Mesodermal cell (in vitro differentiated cells): ENCODE measurements at regions not wholly inside any gene's neighbourhood (a gene's known extent, or its start where the extent isn't known, plus 50 kb on each side); places are given as distances from the start of the nearest gene placed in this dataset.

ENCODE experiments used
- H3K27ac ChIP-seq: 2 replicates; pipeline ENCODE4 v1.7.0; 2013; ENCODE audit warnings: mild to moderate bottlenecking, low read depth, low read length, moderate library complexity; ENCODE audit not compliant: severe bottlenecking
- H3K36me3 ChIP-seq: 2 replicates; pipeline ENCODE4 v1.7.1; 2013; ENCODE audit warnings: mild to moderate bottlenecking, low read length, moderate library complexity; ENCODE audit not compliant: control insufficient read depth, insufficient read depth
- H3K4me1 ChIP-seq: one replicate; pipeline ENCODE4 v1.7.1; 2013; ENCODE audit warnings: mild to moderate bottlenecking, low read length; ENCODE audit not compliant: insufficient read depth, control insufficient read depth, poor library complexity, severe bottlenecking
- H3K4me3 ChIP-seq: 2 replicates; pipeline ENCODE4 v1.7.0; 2013; ENCODE audit warnings: low read length, control low read depth, mild to moderate bottlenecking; ENCODE audit not compliant: insufficient read depth, poor library complexity, severe bottlenecking; ENCODE audit errors: extremely low read depth
- H3K9me3 ChIP-seq: 2 replicates; pipeline ENCODE4 v1.7.1; 2013; ENCODE audit warnings: mild to moderate bottlenecking, low read length, moderate library complexity; ENCODE audit not compliant: control insufficient read depth
- whole genome bisulfite sequencing, 2 experiments: methylation state at CpG; one replicate each; pipeline ENCODE4 v1.1.5; 2013; ENCODE audit warnings: missing lambda C conversion rate in 2 of 2; ENCODE audit not compliant: insufficient coverage in 2 of 2; 5-methylcytosine and 5-hydroxymethylcytosine counted together

GRCh38 chr11:105219670-105220069 lies 80.1 kb upstream of the CARD18 start:
- Histone ChIP-seq H3K4me3 (no peak overlapping the region), H3K36me3 (no peaks in the 10 kb centered on the region), H3K4me1 (no peaks in the 10 kb centered on the region), H3K9me3 (peaks cover 3% of the 10 kb centered on the region), H3K27ac (no peak overlapping the region)
- 83 to 96% methylated on average over 1 to 3 of the region's 7 CpGs for WGBS, 2 experiments

GRCh38 chr11:105219269-105219668 lies 79.7 kb upstream of the CARD18 start:
- Histone ChIP-seq H3K36me3 (no peaks in the 10 kb centered on the region), H3K27ac (no peak overlapping the region), H3K9me3 (peaks cover 3% of the 10 kb centered on the region), H3K4me1 (no peaks in the 10 kb centered on the region), H3K4me3 (no peak overlapping the region)
- 87 to 96% methylated on average over 9 to 10 of the region's 10 CpGs for WGBS, 2 experiments

GRCh38 chr11:105215528-105215927 lies 76.0 kb upstream of the CARD18 start:
- no peak overlapping the region for H3K27ac ChIP-seq
- H3K9me3 ChIP-seq: peaks cover 3% of the 10 kb centered on the region
- H3K36me3 ChIP-seq: no peaks in the 10 kb centered on the region
- no peak overlapping the region for H3K4me3 ChIP-seq
- no peaks in the 10 kb centered on the region for H3K4me1 ChIP-seq
- WGBS, 2 experiments: no CpG with 5 or more reads among the region's 1 CpG

- WGBS, 2 experiments: 100% methylated on average over 1 to 3 of the region's 5 CpGs
- H3K27ac ChIP-seq: no peak overlapping the region
- no peaks in the 10 kb centered on the region for H3K9me3 ChIP-seq
- H3K4me1 ChIP-seq: no peaks in the 10 kb centered on the region
- no peaks in the 10 kb centered on the region for H3K36me3 ChIP-seq
- H3K4me3 ChIP-seq: no peak overlapping the region
Observed at GRCh38 chr11:105211806-105212554, 72.4 kb upstream of the CARD18 start.

GRCh38 chr11:105208019-105208418 lies 68.5 kb upstream of the CARD18 start:
- WGBS, 2 experiments: 80% methylated on average over 1 of the region's 4 CpGs; no CpG with 5 or more reads in 1 of the 2 experiments

GRCh38 chr11:105206633-105207032 lies 67.1 kb upstream of the CARD18 start:
- Histone ChIP-seq H3K36me3 (no peaks in the 10 kb centered on the region), H3K27ac (no peak overlapping the region), H3K4me3 (no peak overlapping the region), H3K9me3 (no peaks in the 10 kb centered on the region), H3K4me1 (no peaks in the 10 kb centered on the region)
- WGBS, 2 experiments: 89 to 100% methylated on average over 1 to 2 of the region's 4 CpGs

More at GRCh38 chr11:105208019-105208418, 68.5 kb upstream of the CARD18 start:
- Histone ChIP-seq H3K36me3 (no peaks in the 10 kb centered on the region), H3K9me3 (no peaks in the 10 kb centered on the region), H3K4me1 (no peaks in the 10 kb centered on the region), H3K4me3 (no peak overlapping the region), H3K27ac (no peak overlapping the region)

- H3K27ac ChIP-seq: no peak overlapping the region
- no peaks in the 10 kb centered on the region for H3K4me1 ChIP-seq
- no peaks in the 10 kb centered on the region for H3K36me3 ChIP-seq
- no peak overlapping the region for H3K4me3 ChIP-seq
- H3K9me3 ChIP-seq: no peaks in the 10 kb centered on the region
Observed at GRCh38 chr11:105204636-105205035, 65.1 kb upstream of the CARD18 start.

- H3K9me3 ChIP-seq: no peaks in the 10 kb centered on the region
- WGBS, 2 experiments: no CpG with 5 or more reads among the region's 2 CpGs
- no peaks in the 10 kb centered on the region for H3K4me1 ChIP-seq
Observed at GRCh38 chr11:105203569-105204240, 64.1 kb upstream of the CARD18 start.

GRCh38 chr11:105202844-105203548 lies 63.4 kb upstream of the CARD18 start:
- no peak overlapping the region for H3K4me3 ChIP-seq
- no peak overlapping the region for H3K27ac ChIP-seq
- no peaks in the 10 kb centered on the region for H3K36me3 ChIP-seq
- WGBS, 2 experiments: 83 to 94% methylated on average over 3 of the region's 3 CpGs
- no peaks in the 10 kb centered on the region for H3K4me1 ChIP-seq
- H3K9me3 ChIP-seq: no peaks in the 10 kb centered on the region

More at GRCh38 chr11:105203569-105204240, 64.1 kb upstream of the CARD18 start:
- no peak overlapping the region for H3K4me3 ChIP-seq
- H3K27ac ChIP-seq: no peak overlapping the region
- no peaks in the 10 kb centered on the region for H3K36me3 ChIP-seq

GRCh38 chr11:105202422-105202821 lies 62.9 kb upstream of the CARD18 start:
- H3K4me3 ChIP-seq: no peak overlapping the region
- no peaks in the 10 kb centered on the region for H3K36me3 ChIP-seq
- H3K27ac ChIP-seq: no peak overlapping the region
- no peaks in the 10 kb centered on the region for H3K9me3 ChIP-seq
- no peaks in the 10 kb centered on the region for H3K4me1 ChIP-seq
- WGBS, 2 experiments: 85 to 96% methylated on average over 3 of the region's 4 CpGs
